HCT116 (cell line): ENCODE measurements at regions not wholly inside any gene's neighbourhood (a gene's known extent, or its start where the extent isn't known, plus 50 kb on each side); places are given as distances from the start of the nearest gene placed in this dataset.

Experiments used
- ATAC-seq: fragments of 200-7000 bp; cut with Tn5 transposase; 2 replicates; pipeline ENCODE4 v1.9.1; 2020; ENCODE audit warnings: mild to moderate bottlenecking, moderate library complexity
- BruUV-seq: library from RNA; stranded (reverse); fragments of 400-500 nt; replicated peaks from 2 replicates; lab custom pipeline; 2021; lab: Mats Ljungman, UMichigan
- CTCF ChIA-PET: fragments of 300-600 bp; sonication (Branson Sonifier 250); formaldehyde crosslinking; loops from one replicate; lab custom pipeline; 2021; ENCODE audit warnings: antibody characterized with exemption; lab: Charles Lee
- POLR2A ChIA-PET: fragments of 300-600, 350-600 bp; sonication (Branson Sonifier 250); formaldehyde crosslinking; loops from one replicate; lab custom pipeline; 2021; ENCODE audit warnings: antibody characterized with exemption; lab: Charles Lee
- RAD21 ChIA-PET, 2 experiments: fragments of 300-600 bp; sonication (Branson Sonifier 250); formaldehyde crosslinking; loops; one replicate each; lab custom pipeline; 2023; ENCODE audit warnings: low total read pairs in 2 of 2; ENCODE audit not compliant: uncharacterized antibody in 2 of 2, unreplicated experiment in 2 of 2, low non-redundant PET in 1 of 2; lab: Charles Lee
- DNase-seq: peaks from one replicate; pipeline ENCODE4 v3.0.0-alpha.2; 2010; ENCODE audit warnings: low read depth, low spot score
- H2AFZ ChIP-seq: fragments of 200-600 bp; shearing (Covaris generic), sonication (generic); 2 replicates; pipeline ENCODE4 v1.6.1; 2017; ENCODE audit warnings: low read depth, mixed run types, mixed read lengths, antibody characterized with exemption, low read length; ENCODE audit not compliant: poor library complexity, severe bottlenecking
- H3K27ac ChIP-seq: 2 replicates; pipeline ENCODE4 v1.5.1; 2012; ENCODE audit warnings: low read depth, low read length
- H3K27me3 ChIP-seq: fragments of 200-600 bp; sonication (generic); 2 replicates; pipeline ENCODE4 v1.6.1; 2016; ENCODE audit warnings: mixed run types, low read length, mixed read lengths; ENCODE audit not compliant: insufficient read depth
- H3K36me3 ChIP-seq, 2 experiments: fragments of 200-500 bp in 1 of 2; fragments of 200-600 bp in 1 of 2; sonication (Bioruptor generic) in 1 of 2; sonication (generic) in 1 of 2; 2 replicates each; pipeline versions ENCODE4 v1.5.1 to v1.6.1; 2014 to 2016; ENCODE audit warnings: low read length in 2 of 2, inconsistent platforms in 1 of 2, mixed read lengths in 1 of 2, mixed run types in 1 of 2; ENCODE audit not compliant: insufficient read depth in 2 of 2, control insufficient read depth in 1 of 2
- H3K4me1 ChIP-seq, 2 experiments: fragments of 200-600 bp in 1 of 2; sonication (generic) in 1 of 2; 2 replicates each; pipeline versions ENCODE4 v1.5.1 to v1.6.1; 2012 to 2017; ENCODE audit warnings: low read length in 2 of 2, inconsistent platforms in 1 of 2, mild to moderate bottlenecking in 1 of 2, mixed read lengths in 1 of 2, mixed run types in 1 of 2, moderate library complexity in 1 of 2; ENCODE audit not compliant: insufficient read depth in 2 of 2, control insufficient read depth in 1 of 2
- H3K4me2 ChIP-seq: fragments of 200-600 bp; sonication (generic); 2 replicates; pipeline ENCODE4 v1.6.1; 2017; ENCODE audit warnings: mixed run types, low read length, mixed read lengths
- H3K4me3 ChIP-seq, 2 experiments: fragments of 200-600 bp in 1 of 2; sonication (generic) in 1 of 2; replicated peaks in 1 of 2; 2 replicates each; pipeline ENCODE4 v1.5.1; 2011 to 2016; ENCODE audit warnings: low read length in 2 of 2, control low read depth in 1 of 2, low read depth in 1 of 2, mild to moderate bottlenecking in 1 of 2, mixed read lengths in 1 of 2, mixed run types in 1 of 2
- H3K79me2 ChIP-seq: fragments of 200-600 bp; sonication (generic); 2 replicates; pipeline ENCODE4 v1.6.1; 2017; ENCODE audit warnings: mild to moderate bottlenecking, mixed run types, low read length, moderate library complexity, mixed read lengths; ENCODE audit not compliant: insufficient read depth
- H3K9ac ChIP-seq: fragments of 200-600 bp; sonication (generic); 2 replicates; pipeline ENCODE4 v1.6.1; 2016; ENCODE audit warnings: low read length, mixed read lengths
- H3K9me2 ChIP-seq: fragments of 200-600 bp; sonication (generic), shearing (Covaris generic); 2 replicates; pipeline ENCODE4 v1.6.1; 2017; ENCODE audit warnings: mixed run types, mild to moderate bottlenecking, moderate library complexity; ENCODE audit not compliant: insufficient read depth
- H3K9me3 ChIP-seq, 2 experiments: fragments of 200-500 bp in 1 of 2; fragments of 200-600 bp in 1 of 2; sonication (Bioruptor generic) in 1 of 2; sonication (generic) in 1 of 2; 2 replicates each; pipeline ENCODE4 v1.6.1; 2014 to 2017; ENCODE audit warnings: low read length in 2 of 2, mixed read lengths in 2 of 2, inconsistent platforms in 1 of 2, low read depth in 1 of 2, mild to moderate bottlenecking in 1 of 2, mixed run types in 1 of 2, moderate library complexity in 1 of 2; ENCODE audit not compliant: control insufficient read depth in 1 of 2, insufficient read depth in 1 of 2
- H4K20me1 ChIP-seq: fragments of 200-600 bp; sonication (generic), shearing (Covaris generic); 2 replicates; pipeline ENCODE4 v1.6.1; 2017; ENCODE audit warnings: mixed run types, mild to moderate bottlenecking, moderate library complexity; ENCODE audit not compliant: insufficient read depth
- CBX3 ChIP-seq: IDR thresholded peaks from 2 replicates; pipeline ENCODE4 v1.6.1; 2012; ENCODE audit warnings: low read depth
- CEBPB ChIP-seq: IDR thresholded peaks from 2 replicates; pipeline ENCODE4 v1.6.1; 2012; ENCODE audit warnings: low read depth
- CTCF ChIP-seq, 3 experiments: fragments of 200-600 bp in 1 of 3; sonication (generic) in 1 of 3; IDR thresholded peaks in 2 of 3; conservative IDR thresholded peaks in 1 of 3; 2 replicates each; pipeline ENCODE4 v1.5.1; 2012 to 2017; ENCODE audit warnings: low read depth in 2 of 3, low read length in 2 of 3, antibody characterized with exemption in 1 of 3, borderline replicate concordance in 1 of 3, control low read depth in 1 of 3, mild to moderate bottlenecking in 1 of 3, mixed read lengths in 1 of 3, mixed run types in 1 of 3, moderate library complexity in 1 of 3; ENCODE audit not compliant: insufficient read depth in 1 of 3
- ELF1 ChIP-seq: IDR thresholded peaks from 2 replicates; pipeline ENCODE4 v1.6.1; 2012; ENCODE audit warnings: low read depth, borderline replicate concordance
- EZH2phosphoT487 ChIP-seq: fragments of 200-600 bp; IDR thresholded peaks from 2 replicates; pipeline ENCODE4 v1.6.1; 2018; ENCODE audit warnings: antibody characterized with exemption, borderline replicate concordance
- JUND ChIP-seq: IDR thresholded peaks from 2 replicates; pipeline ENCODE4 v1.6.1; 2012
- POLR2A ChIP-seq: IDR thresholded peaks from 2 replicates; pipeline ENCODE4 v1.7.0; 2011; ENCODE audit warnings: borderline replicate concordance; ENCODE audit not compliant: insufficient read depth, insufficient read length; ENCODE audit errors: extremely low read depth
- RAD21 ChIP-seq: IDR thresholded peaks from 2 replicates; pipeline ENCODE4 v1.6.1; 2012; ENCODE audit warnings: low read depth, mild to moderate bottlenecking
- SIN3A ChIP-seq: IDR thresholded peaks from 2 replicates; pipeline ENCODE4 v1.6.1; 2012; ENCODE audit warnings: low read depth
- SP1 ChIP-seq: IDR thresholded peaks from 2 replicates; pipeline ENCODE4 v1.6.1; 2012; ENCODE audit warnings: low read depth
- SRF ChIP-seq: IDR thresholded peaks from 2 replicates; pipeline ENCODE4 v1.6.1; 2012; ENCODE audit warnings: low read depth
- TCF7L2 ChIP-seq: IDR thresholded peaks from 2 replicates; pipeline ENCODE4 v1.7.0; 2011; ENCODE audit warnings: borderline replicate concordance, inconsistent platforms; ENCODE audit not compliant: insufficient read depth, insufficient read length; ENCODE audit errors: extremely low read depth
- ZBTB33 ChIP-seq: IDR thresholded peaks from 2 replicates; pipeline ENCODE4 v1.6.1; 2011; ENCODE audit warnings: mild to moderate bottlenecking, low read length, moderate library complexity; ENCODE audit not compliant: insufficient replicate concordance; ENCODE audit errors: extremely low read depth
- intact Hi-C: fragments of 100-400 bp; cut with micrococcal nuclease; formaldehyde crosslinking; loops from 2 replicates; pipeline ENCODE4 v1.10.0; 2022
- TF ChIP-seq, protein P1 (sequence below): IDR thresholded peaks from 2 replicates; pipeline ENCODE4 v1.6.1; 2012
- TF ChIP-seq, protein P2 (sequence below): IDR thresholded peaks from 2 replicates; pipeline ENCODE4 v1.6.1; 2012; ENCODE audit warnings: low read depth

DNA sequence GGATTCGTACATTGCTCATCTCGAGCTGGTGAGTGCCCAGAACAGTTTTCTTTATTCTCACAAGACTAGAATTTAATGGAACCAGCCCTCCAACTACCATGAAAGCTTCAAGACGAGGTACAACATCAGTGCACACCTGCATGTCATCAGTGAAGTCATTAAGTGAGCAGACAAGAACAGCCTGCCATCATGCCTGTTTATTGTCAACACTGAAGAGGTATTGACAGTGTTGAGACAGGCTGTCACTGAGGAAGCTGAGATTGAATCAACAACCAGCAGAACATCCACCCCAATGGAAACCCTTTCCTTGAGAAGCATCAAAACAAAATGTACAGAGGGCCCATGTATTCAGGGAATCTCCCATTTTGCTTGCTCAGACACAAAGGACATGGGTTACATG is 148.0 kb upstream of the TCF4 start:
- no TSS peak for BruUV-seq
- no peak overlapping the region for H3K4me2 ChIP-seq

More for the DNA sequence above, 148.0 kb upstream of the TCF4 start:
- no peak overlapping the region for H2AFZ ChIP-seq
- TF ChIP-seq CEBPB (no peak), CBX3 (no peak), TCF7L2 (no peak), POLR2A (no peak), RAD21 (no peak), SRF (no peak), SP1 (no peak), ELF1 (no peak), ZBTB33 (no peak), JUND (no peak), CTCF (IDR thresholded peaks at IDR 0.05 in 2 of 3, conservative IDR thresholded peaks at IDR 0.05 in 1 of 3; ENCODE audit: borderline replicate concordance in 1 of 3, insufficient read depth in 1 of 3, low read depth in 2 of 3, low read length in 2 of 3) (no peak), SIN3A (no peak), EZH2phosphoT487 (no peak)
- TF ChIP-seq, protein P1, sequence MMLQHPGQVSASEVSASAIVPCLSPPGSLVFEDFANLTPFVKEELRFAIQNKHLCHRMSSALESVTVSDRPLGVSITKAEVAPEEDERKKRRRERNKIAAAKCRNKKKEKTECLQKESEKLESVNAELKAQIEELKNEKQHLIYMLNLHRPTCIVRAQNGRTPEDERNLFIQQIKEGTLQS = no peak
- TF ChIP-seq, protein P2, sequence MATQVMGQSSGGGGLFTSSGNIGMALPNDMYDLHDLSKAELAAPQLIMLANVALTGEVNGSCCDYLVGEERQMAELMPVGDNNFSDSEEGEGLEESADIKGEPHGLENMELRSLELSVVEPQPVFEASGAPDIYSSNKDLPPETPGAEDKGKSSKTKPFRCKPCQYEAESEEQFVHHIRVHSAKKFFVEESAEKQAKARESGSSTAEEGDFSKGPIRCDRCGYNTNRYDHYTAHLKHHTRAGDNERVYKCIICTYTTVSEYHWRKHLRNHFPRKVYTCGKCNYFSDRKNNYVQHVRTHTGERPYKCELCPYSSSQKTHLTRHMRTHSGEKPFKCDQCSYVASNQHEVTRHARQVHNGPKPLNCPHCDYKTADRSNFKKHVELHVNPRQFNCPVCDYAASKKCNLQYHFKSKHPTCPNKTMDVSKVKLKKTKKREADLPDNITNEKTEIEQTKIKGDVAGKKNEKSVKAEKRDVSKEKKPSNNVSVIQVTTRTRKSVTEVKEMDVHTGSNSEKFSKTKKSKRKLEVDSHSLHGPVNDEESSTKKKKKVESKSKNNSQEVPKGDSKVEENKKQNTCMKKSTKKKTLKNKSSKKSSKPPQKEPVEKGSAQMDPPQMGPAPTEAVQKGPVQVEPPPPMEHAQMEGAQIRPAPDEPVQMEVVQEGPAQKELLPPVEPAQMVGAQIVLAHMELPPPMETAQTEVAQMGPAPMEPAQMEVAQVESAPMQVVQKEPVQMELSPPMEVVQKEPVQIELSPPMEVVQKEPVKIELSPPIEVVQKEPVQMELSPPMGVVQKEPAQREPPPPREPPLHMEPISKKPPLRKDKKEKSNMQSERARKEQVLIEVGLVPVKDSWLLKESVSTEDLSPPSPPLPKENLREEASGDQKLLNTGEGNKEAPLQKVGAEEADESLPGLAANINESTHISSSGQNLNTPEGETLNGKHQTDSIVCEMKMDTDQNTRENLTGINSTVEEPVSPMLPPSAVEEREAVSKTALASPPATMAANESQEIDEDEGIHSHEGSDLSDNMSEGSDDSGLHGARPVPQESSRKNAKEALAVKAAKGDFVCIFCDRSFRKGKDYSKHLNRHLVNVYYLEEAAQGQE = no peak
- TF ChIP-seq, all 23 proteins: peak for 0
- Histone ChIP-seq H3K27me3 (no peaks in the 10 kb centered on the region), H3K9me2 (no peaks in the 10 kb centered on the region), H3K4me1 (no peaks in the 10 kb centered on the region), H3K27ac (no peak overlapping the region), H3K4me3 (no peak overlapping the region), H3K9me3 (peaks cover 13 to 28% of the 10 kb centered on the region in 2 experiments; a peak in 2 of 4 replicates), H3K36me3 (no peaks in the 10 kb centered on the region), H4K20me1 (no peaks in the 10 kb centered on the region), H3K79me2 (no peaks in the 10 kb centered on the region), H3K9ac (no peak overlapping the region)
- DNase-seq (no peak), ATAC-seq (no peak)
- intact Hi-C loops = no loop called here
- ChIA-PET RAD21 (no interaction called here), CTCF (no interaction called here), POLR2A (no interaction called here)
